NCI-H526 treated with DMSO at 0.1 percent for 48 hours (cell line): ENCODE measurements at regions not wholly inside any gene's neighbourhood (a gene's known extent, or its start where the extent isn't known, plus 50 kb on each side); places are given as distances from the start of the nearest gene placed in this dataset.

Experiments used
- DNase-seq: peaks from one replicate; lab custom pipeline; 2025; lab: John Stamatoyannopoulos, UW

DNA sequence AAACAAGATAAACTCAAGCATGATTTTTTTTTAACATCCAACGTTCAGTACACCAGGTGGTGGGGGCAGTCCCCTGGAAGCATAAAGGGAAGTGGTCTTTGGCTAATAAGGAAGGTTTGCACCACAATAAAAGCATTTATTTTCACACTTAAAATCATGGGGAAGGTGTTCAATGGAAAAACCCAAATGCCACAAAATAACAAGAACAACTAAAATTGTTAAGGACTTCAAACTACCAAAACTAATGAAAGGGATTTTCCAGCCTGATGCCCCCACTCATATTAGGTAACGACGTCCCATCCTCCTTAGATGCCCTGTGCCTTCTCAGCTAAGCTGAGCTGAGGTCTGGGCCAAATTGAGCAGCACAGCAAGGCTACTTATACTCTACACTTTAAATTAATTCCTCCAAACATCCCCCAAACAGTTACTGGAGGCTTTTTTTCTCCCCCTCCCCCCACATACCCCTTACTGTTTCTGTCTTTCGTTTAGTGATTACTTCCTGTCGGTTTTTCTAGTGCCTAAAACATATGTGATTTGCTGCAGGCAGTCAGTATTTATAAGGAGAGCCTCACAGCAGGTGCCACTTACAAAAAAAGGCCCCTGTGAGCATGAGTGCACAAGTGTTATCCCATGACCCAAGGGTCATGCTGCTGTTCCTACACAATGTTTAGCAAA is 259.7 kb upstream of the ZNF608 start:
- DNase-seq = no peak

DNA sequence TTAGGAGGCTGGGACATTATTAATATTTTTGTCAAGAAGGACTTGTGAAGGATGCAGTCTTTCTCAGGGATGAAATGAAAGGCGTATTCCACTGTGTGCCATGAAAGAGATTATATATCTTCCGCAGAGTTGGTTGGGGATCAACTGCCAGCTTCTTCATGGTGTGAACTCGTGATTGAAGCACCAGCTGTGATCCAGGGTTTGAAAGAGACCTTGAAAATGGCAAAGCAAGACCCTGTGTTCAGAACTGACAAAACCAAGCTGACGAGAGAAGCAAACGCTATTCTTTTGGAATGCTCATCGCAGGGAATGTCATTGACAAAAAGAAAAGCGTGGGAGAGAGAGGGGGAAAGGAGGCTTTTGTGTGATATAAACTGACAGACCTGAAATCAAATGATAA is 263.9 kb upstream of the ZNF608 start:
- DNase-seq = no peak

DNA sequence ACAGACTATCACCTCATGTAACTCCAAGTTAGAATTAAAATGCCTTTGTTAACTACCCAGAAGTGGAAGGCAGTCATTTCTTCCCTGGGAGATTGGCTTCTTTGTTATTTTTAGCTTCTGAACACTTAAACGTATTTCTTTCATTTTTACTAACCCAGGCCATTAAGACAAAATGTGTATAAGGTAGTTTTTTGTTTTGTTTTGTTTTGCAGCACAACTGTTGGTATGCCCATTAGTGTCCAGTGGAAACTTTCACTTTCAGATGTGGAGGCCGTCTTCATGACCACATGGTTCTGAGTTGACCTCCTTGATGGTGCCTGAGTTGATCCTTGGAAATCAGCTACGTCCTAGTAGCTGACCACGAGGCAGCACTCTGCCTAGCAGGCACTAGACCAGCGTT is 264.6 kb upstream of the ZNF608 start:
- no peak for DNase-seq

DNA sequence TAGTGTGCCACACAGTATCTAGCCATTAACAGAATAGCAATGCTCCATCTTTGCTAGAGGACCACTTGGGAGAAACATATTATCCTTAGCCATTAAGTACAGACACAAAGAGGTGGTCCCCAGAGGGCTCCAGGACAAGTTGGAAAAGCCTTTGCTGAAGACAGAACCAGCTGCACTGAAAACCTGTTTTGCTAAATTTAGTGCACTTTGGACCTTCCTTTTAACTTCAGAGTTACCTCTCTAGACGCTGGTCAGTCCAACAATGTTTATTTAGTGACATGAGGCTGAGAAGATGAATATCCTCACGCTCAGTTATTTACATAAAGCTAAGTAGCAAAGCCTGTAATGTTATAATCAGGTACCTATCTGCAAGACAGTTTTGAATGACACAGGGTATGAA is 265.0 kb upstream of the ZNF608 start:
- DNase-seq = no peak

DNA sequence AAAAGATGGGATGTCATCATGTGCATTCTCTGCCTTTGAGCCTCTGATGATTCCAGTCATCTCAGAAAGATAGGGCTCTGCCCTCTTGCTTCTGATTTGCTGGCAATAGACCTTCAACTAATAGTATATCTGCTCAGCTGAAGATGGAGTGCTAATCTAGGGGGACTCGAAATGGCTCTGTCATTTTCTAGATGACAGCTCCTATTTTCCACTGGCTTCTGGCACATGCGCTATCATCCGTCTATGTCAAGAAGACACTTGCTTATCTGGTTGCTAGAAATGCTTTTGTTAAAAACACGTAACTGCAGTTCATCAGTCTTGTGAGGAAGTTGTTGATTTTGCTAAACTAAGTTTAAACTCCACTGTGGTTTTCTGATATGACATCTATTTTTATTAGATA is 265.5 kb upstream of the ZNF608 start:
- no peak for DNase-seq

DNA sequence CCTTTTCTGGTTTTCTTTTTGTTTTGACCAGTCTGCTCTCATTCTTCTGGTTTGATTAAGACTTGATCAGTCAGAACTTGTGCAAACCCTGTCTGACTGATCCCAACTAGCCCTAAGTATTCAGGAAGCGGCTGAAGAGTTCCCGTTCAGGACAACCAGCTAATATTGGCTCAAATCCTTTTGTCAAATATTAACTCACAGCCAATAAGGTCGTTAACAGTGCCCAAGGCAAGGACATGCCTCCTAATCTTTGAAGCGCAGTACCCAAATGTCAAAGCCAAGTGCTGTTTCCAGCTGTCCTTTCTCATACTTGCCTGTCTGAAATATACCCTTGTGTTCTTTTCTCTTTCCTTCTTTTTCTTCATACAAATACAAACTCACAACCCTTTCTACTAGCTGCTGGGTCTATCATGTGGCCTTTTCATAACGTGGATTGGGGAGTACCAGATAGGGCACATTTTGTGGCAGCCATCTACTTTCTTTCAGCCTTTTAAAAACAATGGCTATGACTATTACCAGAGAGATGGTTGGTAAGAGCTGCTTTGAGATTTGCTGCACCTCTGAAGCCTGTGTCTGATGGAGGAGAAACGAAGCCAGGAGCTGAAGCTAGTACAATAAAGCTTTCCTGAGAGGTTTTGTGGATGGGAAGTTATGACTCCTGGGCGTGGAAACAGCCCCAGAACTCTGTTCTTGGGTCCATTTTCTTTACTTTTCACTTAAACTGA is 266.4 kb upstream of the ZNF608 start:
- DNase-seq = no peak

DNA sequence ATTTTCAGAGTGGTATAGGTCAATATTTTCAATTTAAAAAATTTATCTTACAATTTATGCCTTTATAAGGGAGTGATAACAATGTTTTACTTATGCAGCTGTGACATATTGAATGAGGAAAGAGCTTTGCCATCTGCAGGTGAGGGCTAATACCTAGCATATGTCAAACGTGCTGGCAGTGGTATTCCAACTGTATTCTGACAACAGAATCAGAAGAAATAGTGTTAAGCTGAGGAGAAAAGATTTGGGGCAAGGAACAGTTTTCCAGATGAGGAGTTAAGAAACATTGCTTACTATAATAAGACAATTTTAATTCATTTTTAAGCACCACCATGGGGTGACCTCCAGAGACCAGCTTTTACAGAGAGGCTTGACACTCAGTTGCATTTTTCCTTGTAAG is 267.8 kb upstream of the ZNF608 start:
- DNase-seq = no peak

DNA sequence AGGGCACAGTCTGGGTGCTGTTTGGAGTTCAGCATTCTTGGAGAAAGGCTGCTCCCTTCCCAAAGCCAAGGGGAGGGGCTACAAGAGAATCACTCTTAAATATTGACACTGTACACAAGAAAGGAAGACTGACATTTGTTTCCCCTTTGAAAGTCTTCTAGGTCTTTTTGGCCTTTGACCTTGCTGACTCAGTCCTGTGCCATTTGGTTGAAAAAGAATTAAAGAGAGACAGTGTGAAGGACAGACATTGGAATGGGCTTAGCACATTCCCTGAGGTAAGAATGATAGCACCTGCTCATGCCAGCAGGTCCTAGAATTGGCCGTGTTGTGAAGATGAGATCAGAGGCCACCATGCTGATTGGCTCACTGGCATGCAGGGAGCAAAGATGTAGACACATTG is 271.4 kb upstream of the ZNF608 start:
- DNase-seq = no peak

DNA sequence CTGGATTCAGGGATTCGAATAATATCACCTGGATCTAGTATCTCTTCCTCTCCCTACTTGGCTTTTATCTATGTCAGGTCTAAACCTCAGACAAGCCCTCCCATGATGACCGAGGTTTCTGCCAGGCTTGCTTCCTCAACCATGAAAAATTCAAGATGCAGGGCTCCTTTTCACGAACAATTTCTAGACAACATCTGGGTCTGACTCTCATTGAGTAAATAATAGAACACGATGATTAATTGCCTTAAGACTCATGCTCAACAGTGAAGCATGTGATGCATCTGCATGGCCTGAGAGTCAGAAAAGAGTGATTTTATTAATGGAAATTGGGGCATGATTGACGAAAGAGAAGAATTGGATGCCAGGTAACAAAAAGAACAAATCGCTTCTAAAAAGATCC is 277.2 kb upstream of the ZNF608 start:
- DNase-seq = no peak

DNA sequence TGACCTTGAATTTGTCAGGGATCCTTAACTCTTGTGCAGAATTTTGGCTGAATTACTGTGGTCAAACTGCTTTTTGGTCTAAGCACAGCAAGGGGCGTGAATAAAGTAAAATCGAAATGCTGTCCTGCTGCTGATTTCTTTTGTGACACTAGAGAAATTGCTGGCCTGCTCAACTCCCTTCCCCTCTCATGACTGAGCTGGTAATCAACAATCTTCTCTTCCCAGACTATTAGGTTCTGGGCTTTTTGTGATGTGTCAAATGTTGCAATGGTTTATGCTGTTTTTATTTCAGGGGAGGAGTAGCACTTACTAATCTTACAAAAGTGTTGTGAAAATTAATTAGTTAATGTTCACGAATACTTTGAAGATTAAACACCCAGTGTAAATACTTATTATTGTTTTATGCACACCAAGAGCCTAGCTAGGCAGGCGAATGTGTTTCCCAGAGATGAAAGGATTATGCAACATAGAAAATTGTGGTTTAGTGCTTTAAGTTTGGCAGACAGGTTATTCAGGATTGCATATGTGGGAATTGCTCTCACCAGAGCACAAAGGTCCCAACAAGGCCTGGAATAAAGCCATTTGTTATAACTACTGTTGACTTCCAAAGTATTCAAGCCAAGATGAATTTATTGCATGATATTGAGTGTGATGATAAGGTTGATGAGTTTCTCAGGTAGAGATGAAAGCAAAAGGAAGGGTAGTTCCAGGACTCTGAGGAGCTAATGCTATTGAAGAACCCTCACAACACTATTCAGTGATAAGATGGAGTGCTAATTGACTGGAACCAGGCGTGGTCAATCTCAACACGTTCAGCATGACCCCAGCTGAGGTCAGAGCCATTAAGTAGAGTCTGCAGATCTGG is 280.7 kb upstream of the ZNF608 start:
- no peak for DNase-seq

DNA sequence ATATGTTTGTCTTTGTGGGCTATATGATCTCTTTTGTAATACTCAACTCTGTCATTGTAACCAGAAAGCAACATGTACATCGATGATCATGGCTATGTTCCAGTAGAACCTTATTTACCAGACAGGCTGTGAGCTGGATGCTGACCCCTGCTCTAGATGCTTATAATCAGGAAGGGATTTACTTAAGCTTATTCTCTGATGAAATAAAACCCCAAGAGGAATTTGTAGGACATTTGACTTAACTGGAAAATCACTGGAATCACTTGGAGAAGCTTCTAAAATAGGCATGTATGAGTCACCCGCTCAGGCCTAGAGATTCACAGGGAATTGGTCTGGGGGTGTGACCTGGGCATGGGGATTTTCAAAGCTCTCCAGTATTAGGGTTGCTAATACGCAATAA is 285.8 kb upstream of the ZNF608 start:
- DNase-seq = no peak

DNA sequence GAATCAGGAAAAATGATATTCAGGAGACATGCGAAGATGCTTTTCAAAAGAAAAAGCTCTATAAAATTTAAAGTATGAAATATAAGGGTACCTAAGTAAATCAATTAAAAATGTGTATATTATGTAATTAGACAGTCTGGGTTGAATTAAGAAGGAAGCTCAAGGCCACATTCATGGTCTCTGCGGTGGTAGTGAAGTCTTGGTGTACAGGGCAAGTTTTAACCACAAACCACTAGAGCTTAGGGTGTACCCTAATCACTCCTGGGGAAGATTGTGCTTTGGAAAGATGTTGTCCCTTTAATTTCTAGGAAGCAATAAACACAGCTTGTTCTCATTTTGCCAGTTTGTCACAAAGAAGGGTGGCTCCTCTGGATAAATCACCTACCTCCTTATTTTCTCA is 287.2 kb upstream of the ZNF608 start:
- no peak for DNase-seq

DNA sequence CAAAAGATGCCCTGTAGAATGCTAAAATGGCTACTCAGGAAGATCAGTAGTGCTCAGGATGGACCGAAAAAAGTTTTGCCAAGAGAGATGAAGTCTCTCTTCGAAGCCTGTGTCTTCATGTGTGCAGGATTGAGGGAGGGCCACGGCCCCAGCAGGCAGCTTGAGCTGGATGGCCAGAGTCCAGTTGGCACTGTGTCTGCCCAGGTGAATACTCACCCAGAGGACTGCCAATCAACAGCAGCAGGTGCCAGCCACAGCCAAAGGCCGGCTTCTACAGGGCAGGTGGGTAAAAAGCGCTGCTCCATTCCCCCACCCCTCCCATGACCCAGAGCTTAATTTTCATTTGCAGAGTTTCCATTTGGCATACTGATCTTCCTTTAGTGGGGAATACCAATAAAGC is 287.9 kb upstream of the ZNF608 start:
- DNase-seq = no peak

DNA sequence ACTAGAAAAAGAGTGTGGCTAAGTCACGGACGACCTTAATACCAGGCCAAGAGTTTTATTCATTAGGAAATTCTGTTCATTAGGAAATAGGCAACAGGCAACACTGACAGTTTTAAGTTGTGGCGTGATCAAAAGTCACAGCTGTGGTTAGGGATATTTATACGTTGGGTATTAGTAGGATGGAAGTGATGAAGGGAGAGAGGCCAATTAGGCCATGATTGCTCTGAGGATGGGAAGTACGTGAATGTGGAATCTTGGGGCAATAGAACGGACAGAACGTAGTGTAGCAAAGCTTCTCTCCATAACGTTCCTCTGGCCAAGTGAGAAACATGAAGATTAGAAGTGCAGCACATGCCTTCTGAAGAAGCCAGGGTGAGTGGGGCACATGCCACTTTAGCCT is 290.1 kb upstream of the ZNF608 start:
- no peak for DNase-seq

DNA sequence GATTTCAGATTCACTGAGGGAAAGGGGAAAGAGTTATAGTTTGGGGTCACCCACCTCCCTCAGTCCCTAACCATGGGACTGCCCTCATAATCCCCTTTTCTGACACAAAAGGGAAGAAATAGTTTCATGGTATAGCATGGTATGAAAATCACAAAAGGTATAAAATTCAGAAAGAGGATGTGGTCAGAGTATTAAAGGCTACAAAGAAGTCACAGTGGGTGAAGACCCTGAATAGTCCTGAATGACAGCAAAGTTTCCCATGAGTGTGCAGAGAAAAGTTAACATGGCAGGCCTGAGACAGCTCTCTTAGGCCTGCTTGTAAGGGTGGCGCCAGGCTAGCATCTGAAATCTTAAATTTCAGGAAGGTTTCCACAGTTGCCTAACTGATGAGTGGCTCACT is 290.6 kb upstream of the ZNF608 start:
- no peak for DNase-seq

DNA sequence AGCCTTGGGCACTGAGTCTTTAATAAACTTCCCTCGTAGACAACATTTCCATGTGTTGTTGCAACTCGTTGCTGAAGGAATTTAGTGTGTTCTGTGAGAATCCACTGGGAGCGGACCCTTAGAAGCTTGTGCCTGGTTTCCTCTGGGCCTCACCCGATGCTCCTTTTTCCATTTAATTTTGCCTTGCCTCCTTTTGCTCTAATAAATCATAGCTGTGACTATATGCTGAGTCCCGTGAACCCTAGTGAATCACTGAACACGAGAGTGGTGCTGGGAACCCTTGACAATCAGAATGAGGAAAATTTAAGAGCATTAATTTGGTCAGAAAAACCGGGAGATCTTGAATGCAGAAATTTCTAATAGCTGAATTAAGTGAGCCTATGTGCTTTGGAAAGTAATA is 291.1 kb upstream of the ZNF608 start:
- DNase-seq = no peak

DNA sequence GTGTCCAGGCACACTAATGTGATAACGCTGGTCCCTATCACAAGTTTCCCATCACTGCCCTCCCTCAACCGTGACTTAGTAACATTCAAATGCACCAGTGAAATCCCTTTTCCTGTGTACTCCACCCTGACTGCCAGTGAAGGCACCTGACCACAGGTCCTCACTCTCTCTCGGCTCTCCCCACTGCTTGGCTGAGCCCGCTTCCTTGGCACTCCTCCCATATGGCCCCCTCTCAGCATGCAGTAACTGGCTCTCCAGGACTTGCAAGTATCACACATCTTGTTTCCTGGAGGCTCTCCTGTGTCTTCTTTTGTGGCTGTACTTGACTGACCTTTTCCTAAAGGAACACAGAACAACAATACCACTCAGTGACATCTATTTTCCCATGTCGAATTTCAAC is 292.0 kb upstream of the ZNF608 start:
- DNase-seq = no peak

DNA sequence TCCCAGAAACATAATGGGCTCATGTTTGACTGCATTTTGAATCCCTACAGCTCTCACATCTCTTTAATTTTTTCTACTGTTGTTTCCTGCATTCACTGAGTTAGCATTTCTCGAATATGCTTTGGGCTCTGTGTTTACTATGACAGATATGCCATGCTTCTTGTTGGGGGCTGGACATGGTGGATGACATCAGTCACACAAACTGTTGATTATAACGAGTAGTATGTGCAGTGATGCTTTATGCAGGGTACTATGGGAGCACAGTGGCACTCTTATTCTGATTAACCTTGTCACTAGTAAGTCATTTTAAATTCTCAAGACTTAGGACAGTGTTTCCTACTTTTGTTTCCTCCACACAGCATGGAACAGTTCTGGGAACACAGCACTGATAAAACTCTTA is 295.4 kb upstream of the ZNF608 start:
- DNase-seq = no peak

DNA sequence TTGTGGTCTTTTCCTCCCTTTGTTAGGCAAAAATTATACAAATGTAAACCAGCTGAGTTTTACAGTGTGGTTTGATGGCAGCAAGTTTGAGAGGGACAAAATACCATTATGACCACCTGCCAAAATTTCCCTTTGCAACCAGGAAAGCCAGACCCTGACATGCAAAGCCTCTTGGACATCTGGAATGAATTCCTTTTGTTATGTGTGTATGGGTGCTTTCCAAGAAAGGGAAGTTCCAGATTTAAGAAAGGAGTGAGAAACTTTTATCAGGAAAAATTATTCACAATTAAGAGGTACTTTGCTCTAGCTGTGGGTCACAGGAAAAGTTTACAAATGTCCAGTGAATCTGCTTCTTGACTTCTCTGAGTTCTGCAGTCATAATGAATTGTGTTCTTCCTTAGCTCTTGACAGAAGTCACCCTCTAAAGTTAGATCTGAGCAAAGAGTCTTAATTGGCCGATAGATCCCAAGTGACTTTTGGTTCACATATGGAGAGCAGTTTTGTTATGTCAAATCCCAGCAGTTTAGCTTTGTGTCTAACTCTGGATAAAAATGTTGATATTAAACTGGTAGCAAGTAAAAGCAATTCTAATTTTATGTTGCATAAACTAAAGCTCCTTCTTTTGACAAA is 295.9 kb upstream of the ZNF608 start:
- peak; percentile 63 for DNase-seq

DNA sequence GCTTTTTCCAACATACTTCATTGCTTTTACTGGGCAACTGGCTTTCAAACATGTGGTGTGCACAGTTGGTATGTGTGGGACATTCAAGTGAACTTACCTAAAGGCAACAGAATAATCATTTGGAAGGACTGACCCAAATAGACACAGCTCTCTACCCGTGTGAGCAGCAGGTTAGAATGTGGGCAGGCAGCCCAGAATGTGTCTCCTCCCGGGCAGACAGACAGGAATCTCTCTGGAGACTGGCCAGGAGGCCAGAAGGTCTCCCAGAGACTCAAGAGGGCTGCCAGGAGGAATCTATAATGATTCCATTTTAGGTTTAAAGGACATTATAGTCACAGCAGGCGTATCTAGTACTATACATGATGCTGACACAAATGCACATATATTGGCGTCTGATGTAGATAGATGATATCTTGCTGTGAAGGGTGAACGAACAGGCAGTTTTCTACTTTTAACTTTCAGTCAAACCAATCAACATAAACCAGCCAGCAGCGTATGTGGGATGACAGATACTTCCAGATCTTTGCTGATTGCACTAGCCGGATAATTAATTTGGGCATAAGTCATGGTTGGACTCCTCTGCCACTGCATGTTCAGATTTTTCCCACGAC is 297.4 kb upstream of the ZNF608 start:
- DNase-seq = no peak

DNA sequence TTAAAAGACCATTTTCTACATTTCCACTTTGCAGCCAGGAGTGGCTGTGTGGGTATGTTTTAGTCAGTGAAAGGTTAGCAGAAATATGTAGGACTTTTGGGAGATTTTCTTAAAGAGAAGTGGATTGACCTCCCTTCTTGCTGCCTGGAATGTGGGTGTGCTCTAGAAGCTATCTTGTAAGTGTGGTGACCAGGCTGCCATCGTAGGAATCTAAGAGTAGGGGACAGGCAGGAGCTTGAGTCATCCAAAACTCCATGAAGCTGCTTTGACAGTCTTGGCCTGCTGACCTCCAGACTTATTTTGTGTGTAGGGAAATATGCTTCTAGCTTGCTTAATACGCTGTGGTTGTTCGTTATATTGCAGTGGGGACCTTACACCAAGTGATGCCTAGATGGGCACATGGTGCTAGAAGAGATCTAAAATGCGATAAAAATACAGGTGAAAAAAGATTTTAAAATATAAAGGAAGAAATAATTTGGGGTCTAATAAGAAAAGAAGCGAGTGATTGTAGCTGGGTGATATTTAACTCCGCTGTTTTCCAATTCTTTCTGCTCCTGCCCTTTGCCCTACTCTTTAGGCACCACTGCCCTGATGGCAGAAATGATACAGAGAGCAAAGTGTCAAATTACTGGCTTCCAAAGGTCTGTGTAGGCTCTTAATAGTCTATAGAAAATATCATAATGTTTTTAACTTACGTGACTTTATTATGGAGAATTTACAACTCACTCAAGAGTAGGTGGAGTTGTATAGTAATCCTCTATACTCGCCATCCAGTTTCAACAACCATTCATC is 298.2 kb upstream of the ZNF608 start:
- no peak for DNase-seq
